CD8-positive, alpha-beta memory T cell (primary cell): ENCODE measurements at regions not wholly inside any gene's neighbourhood (a gene's known extent, or its start where the extent isn't known, plus 50 kb on each side); places are given as distances from the start of the nearest gene placed in this dataset.

ENCODE experiments used
- CTCF ChIA-PET: fragments of 350-600 bp; sonication (Branson Sonifier 250); formaldehyde crosslinking; loops from one replicate; lab custom pipeline; 2021; ENCODE audit warnings: antibody characterized with exemption; lab: Charles Lee
- POLR2A ChIA-PET: fragments of 350-600 bp; sonication (Branson Sonifier 250); formaldehyde crosslinking; loops from one replicate; lab custom pipeline; 2021; ENCODE audit warnings: antibody characterized with exemption; lab: Charles Lee
- DNase-seq, 5 donors: peaks; one replicate each; pipeline versions ENCODE4 v3.0.0 to v3.0.0-alpha.2; 2020 to 2022; ENCODE audit warnings: mixed read lengths in 1 of 5
- H3K27ac ChIP-seq: one replicate; pipeline ENCODE4 v1.7.0; 2013; ENCODE audit warnings: low read depth, mild to moderate bottlenecking, low read length, moderate library complexity
- H3K27me3 ChIP-seq: 2 replicates; pipeline ENCODE4 v1.7.0; 2013; ENCODE audit warnings: low read length, mild to moderate bottlenecking; ENCODE audit not compliant: insufficient read depth, poor library complexity, severe bottlenecking
- H3K36me3 ChIP-seq: 2 replicates; pipeline ENCODE4 v1.7.0; 2013; ENCODE audit warnings: mild to moderate bottlenecking, low read length, moderate library complexity; ENCODE audit not compliant: insufficient read depth
- H3K4me1 ChIP-seq: 2 replicates; pipeline ENCODE4 v1.7.0; 2013; ENCODE audit warnings: mild to moderate bottlenecking, low read length, moderate library complexity; ENCODE audit not compliant: insufficient read depth
- H3K4me3 ChIP-seq: 2 replicates; pipeline ENCODE4 v1.7.0; 2013; ENCODE audit warnings: mild to moderate bottlenecking, low read length
- H3K9me3 ChIP-seq: 2 replicates; pipeline ENCODE4 v1.7.0; 2013; ENCODE audit warnings: mild to moderate bottlenecking, low read length
- H3K27ac Mint-ChIP-seq, 8 donors: one replicate each; pipeline ENCODE4 v1.8.0; 2020 to 2021; ENCODE audit warnings: mixed read lengths in 8 of 8, mild to moderate bottlenecking in 6 of 8, inconsistent platforms in 3 of 8, moderate library complexity in 3 of 8
- H3K27me3 Mint-ChIP-seq, 2 donors: one replicate each; pipeline ENCODE4 v1.8.0; 2020 to 2021; ENCODE audit warnings: mixed read lengths in 2 of 2, mild to moderate bottlenecking in 1 of 2, moderate library complexity in 1 of 2
- H3K36me3 Mint-ChIP-seq, 3 donors: one replicate each; pipeline ENCODE4 v1.8.0; 2020 to 2021; ENCODE audit warnings: mixed read lengths in 3 of 3, inconsistent platforms in 1 of 3, mild to moderate bottlenecking in 1 of 3
- H3K4me1 Mint-ChIP-seq, 3 donors: one replicate each; pipeline ENCODE4 v1.8.0; 2020 to 2021; ENCODE audit warnings: mixed read lengths in 3 of 3, inconsistent platforms in 1 of 3, mild to moderate bottlenecking in 1 of 3
- H3K4me3 Mint-ChIP-seq, 7 donors: one replicate each; pipeline ENCODE4 v1.8.0; 2020 to 2021; ENCODE audit warnings: mixed read lengths in 7 of 7, mild to moderate bottlenecking in 6 of 7, moderate library complexity in 4 of 7, inconsistent platforms in 2 of 7
- H3K9me3 Mint-ChIP-seq, 5 donors: one replicate each; pipeline ENCODE4 v1.8.0; 2020 to 2022; ENCODE audit warnings: mixed read lengths in 5 of 5, mild to moderate bottlenecking in 3 of 5, moderate library complexity in 2 of 5, inconsistent platforms in 1 of 5

DNA sequence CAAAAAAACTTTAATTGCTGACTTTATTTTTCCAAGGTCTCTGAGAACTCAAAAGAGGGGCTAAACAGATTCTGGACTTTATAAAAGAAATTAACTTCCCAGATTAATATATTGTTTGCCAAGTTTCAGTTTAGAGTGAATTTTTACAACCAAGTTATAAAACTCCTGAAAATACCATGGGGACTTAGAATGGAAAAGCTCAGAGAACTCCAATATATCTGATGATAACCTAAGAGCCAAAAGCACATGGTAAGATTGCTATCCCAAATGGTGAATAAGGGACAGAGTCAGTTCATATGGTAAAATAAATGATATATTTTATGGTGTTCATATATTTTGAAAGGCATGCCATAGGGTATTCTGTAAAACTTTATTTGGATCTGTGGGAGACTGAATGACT lies 470.9 kb downstream of the TTLL7 start:
- CTCF ChIA-PET: no interaction called here

GRCh38 chr1:83520797-83521196 lies 478.1 kb downstream of the TTLL7 start:
- Histone ChIP-seq H3K27ac (no peak overlapping the region), H3K27me3 (no peaks in the 10 kb centered on the region), H3K36me3 (no peaks in the 10 kb centered on the region), H3K4me1 (no peaks in the 10 kb centered on the region), H3K4me3 (no peak overlapping the region), H3K9me3 (no peaks in the 10 kb centered on the region)
- no peak for DNase-seq
- CTCF ChIA-PET: no interaction called here
- Mint-ChIP-seq H3K27me3 (no peaks in the 10 kb centered on the region), H3K9me3 (peaks cover 0 to 2% (median 0%) of the 10 kb centered on the region in 5 donors), H3K27ac (no peak overlapping the region), H3K4me1 (no peaks in the 10 kb centered on the region), H3K4me3 (no peak overlapping the region), H3K36me3 (no peaks in the 10 kb centered on the region)
- POLR2A ChIA-PET: no interaction called here

More for the DNA sequence above, 470.9 kb downstream of the TTLL7 start:
- Mint-ChIP-seq H3K36me3 (no peaks in the 10 kb centered on the region), H3K4me3 (no peak overlapping the region), H3K27ac (no peak overlapping the region), H3K27me3 (no peaks in the 10 kb centered on the region), H3K9me3 (peaks cover 0 to 2% (median 0%) of the 10 kb centered on the region in 5 donors), H3K4me1 (no peaks in the 10 kb centered on the region)
- H3K27ac ChIP-seq: no peak overlapping the region
- no peaks in the 10 kb centered on the region for H3K9me3 ChIP-seq
- H3K36me3 ChIP-seq: no peaks in the 10 kb centered on the region
- H3K4me1 ChIP-seq: no peaks in the 10 kb centered on the region
- no peak overlapping the region for H3K4me3 ChIP-seq
- POLR2A ChIA-PET: no interaction called here
- DNase-seq: no peak
- H3K27me3 ChIP-seq: no peaks in the 10 kb centered on the region

GRCh38 chr1:83516369-83516768 lies 482.6 kb downstream of the TTLL7 start:
- no peaks in the 10 kb centered on the region for H3K27me3 ChIP-seq
- DNase-seq: no peak
- H3K4me1 ChIP-seq: no peaks in the 10 kb centered on the region
- POLR2A ChIA-PET: no interaction called here
- Mint-ChIP-seq H3K4me3 (no peak overlapping the region), H3K9me3 (peaks cover 0 to 7% (median 2%) of the 10 kb centered on the region in 5 donors), H3K27me3 (no peaks in the 10 kb centered on the region), H3K4me1 (no peaks in the 10 kb centered on the region), H3K27ac (no peak overlapping the region), H3K36me3 (no peaks in the 10 kb centered on the region)
- no peak overlapping the region for H3K4me3 ChIP-seq
- no peaks in the 10 kb centered on the region for H3K36me3 ChIP-seq
- no peak overlapping the region for H3K27ac ChIP-seq
- CTCF ChIA-PET: no interaction called here
- no peaks in the 10 kb centered on the region for H3K9me3 ChIP-seq

DNA sequence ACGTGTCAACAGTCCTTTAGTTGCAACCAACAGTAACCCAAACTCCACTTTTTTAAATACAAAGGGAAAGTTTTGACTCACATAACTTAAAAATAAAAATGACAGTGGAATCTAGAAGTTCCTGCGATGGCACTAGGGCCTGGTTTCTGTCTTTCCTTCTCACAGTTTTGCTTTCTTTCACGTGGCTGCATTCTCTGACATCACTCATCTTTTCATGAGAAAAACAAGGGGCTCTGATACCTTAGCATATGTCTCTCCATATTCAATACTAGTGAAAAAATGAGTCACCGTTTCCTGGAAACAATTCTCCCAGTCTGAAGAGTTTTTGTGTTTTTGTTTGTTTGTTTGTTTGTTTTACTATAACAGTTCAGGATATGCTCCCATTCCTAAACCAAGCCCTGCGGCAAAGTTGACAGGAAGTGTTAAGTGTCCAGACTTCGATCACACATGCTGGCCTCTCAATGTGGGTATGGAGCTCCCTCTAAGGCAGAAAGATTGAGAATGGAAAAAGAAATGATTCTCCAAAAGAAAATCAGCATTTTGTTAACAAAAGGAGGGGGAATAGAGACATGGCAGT lies 483.3 kb downstream of the TTLL7 start:
- no peaks in the 10 kb centered on the region for H3K27me3 Mint-ChIP-seq
- H3K9me3 Mint-ChIP-seq: peaks cover 0 to 9% (median 2%) of the 10 kb centered on the region in 5 donors
- no peaks in the 10 kb centered on the region for H3K36me3 Mint-ChIP-seq
- Histone ChIP-seq H3K9me3 (no peaks in the 10 kb centered on the region), H3K36me3 (no peaks in the 10 kb centered on the region), H3K4me1 (no peaks in the 10 kb centered on the region), H3K27ac (no peak overlapping the region), H3K4me3 (no peak overlapping the region), H3K27me3 (no peaks in the 10 kb centered on the region)
- H3K27ac Mint-ChIP-seq: no peak overlapping the region
- ChIA-PET CTCF (no interaction called here), POLR2A (no interaction called here)
- H3K4me3 Mint-ChIP-seq: no peak overlapping the region
- no peaks in the 10 kb centered on the region for H3K4me1 Mint-ChIP-seq
- DNase-seq: no peak

- POLR2A ChIA-PET: no interaction called here
Measured at GRCh38 chr1:83512373-83513193, 486.3 kb downstream of the TTLL7 start.

DNA sequence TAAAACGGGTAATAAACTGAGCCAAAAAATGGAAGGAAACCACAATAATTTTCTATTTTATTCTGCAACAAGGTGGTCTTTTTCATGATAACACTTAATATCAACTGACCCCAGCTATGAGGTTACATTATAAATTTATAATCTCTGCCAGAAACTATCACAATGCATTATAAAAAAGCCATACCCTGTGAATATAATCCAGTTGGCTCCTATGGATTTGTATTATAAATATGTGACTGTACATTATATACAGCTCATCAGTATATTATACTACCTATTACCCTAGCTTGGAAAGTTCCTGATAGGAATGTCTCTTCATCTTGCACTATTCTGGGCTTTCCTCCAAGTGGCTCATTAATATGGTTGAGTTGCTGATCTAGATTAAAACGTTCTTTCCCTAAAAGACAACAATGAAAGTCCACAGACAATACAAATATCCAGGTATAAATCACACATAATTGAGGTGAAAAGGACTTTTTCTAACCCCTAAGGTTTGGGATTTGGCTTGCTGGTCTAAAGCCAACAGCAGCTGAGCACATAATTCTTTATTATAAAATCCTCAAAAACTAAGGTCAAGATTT lies 487.7 kb downstream of the TTLL7 start:
- Mint-ChIP-seq H3K27ac (no peak overlapping the region), H3K9me3 (peaks cover 0 to 9% (median 0%) of the 10 kb centered on the region in 5 donors), H3K4me3 (no peak overlapping the region), H3K27me3 (no peaks in the 10 kb centered on the region), H3K4me1 (peaks cover 5 to 31% (median 21%) of the 10 kb centered on the region in 3 donors), H3K36me3 (no peaks in the 10 kb centered on the region)
- H3K9me3 ChIP-seq: no peaks in the 10 kb centered on the region
- POLR2A ChIA-PET: no interaction called here
- no peaks in the 10 kb centered on the region for H3K36me3 ChIP-seq
- H3K4me1 ChIP-seq: peaks cover 27% of the 10 kb centered on the region
- H3K27ac ChIP-seq: no peak overlapping the region
- H3K4me3 ChIP-seq: no peak overlapping the region
- CTCF ChIA-PET: no interaction called here
- no peaks in the 10 kb centered on the region for H3K27me3 ChIP-seq
- DNase-seq: no peak

More at GRCh38 chr1:83512373-83513193, 486.3 kb downstream of the TTLL7 start:
- peaks cover 0 to 9% (median 0%) of the 10 kb centered on the region in 5 donors for H3K9me3 Mint-ChIP-seq
- Histone ChIP-seq H3K4me1 (peaks cover 21% of the 10 kb centered on the region), H3K9me3 (no peaks in the 10 kb centered on the region), H3K27ac (no peak overlapping the region), H3K27me3 (no peaks in the 10 kb centered on the region), H3K4me3 (no peak overlapping the region), H3K36me3 (no peaks in the 10 kb centered on the region)
- H3K36me3 Mint-ChIP-seq: no peaks in the 10 kb centered on the region
- H3K27me3 Mint-ChIP-seq: no peaks in the 10 kb centered on the region
- DNase-seq: no peak
- H3K27ac Mint-ChIP-seq: no peak overlapping the region
- CTCF ChIA-PET: no interaction called here
- no peak overlapping the region for H3K4me3 Mint-ChIP-seq
- peaks cover 5 to 26% (median 17%) of the 10 kb centered on the region in 3 donors for H3K4me1 Mint-ChIP-seq

DNA sequence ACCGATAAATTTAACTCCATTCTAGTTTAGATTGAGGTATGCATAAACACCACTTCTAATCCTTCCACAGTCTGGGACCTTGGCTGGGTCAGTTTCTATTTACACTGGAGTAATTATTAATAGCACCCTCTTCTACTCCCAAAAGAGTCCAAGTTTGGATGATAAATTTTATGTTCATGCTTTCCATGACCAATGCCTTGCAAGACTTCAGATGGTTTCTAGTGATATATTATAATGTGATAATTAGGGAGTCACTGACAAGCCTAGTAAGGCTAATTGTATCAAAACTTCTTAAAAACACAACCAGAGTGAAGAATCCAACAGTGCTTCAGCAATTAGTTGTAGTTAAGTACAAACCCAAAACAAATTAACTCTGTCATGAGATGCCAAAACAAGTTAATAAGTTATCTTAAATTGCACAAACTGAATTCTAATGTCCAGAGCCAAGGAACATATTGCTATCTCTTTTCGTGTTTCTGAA lies 489.6 kb downstream of the TTLL7 start:
- peaks cover 27% of the 10 kb centered on the region for H3K4me1 ChIP-seq
- Mint-ChIP-seq H3K9me3 (peaks cover 0 to 9% (median 2%) of the 10 kb centered on the region in 5 donors), H3K27me3 (peaks cover 0 to 2% of the 10 kb centered on the region in 2 donors), H3K4me1 (peaks cover 5 to 31% (median 21%) of the 10 kb centered on the region in 3 donors), H3K27ac (no peak overlapping the region), H3K4me3 (no peak overlapping the region), H3K36me3 (peaks cover 0 to 1% (median 0%) of the 10 kb centered on the region in 3 donors)
- no peaks in the 10 kb centered on the region for H3K36me3 ChIP-seq
- POLR2A ChIA-PET: no interaction called here
- no peaks in the 10 kb centered on the region for H3K27me3 ChIP-seq
- CTCF ChIA-PET: no interaction called here
- no peak for DNase-seq
- no peaks in the 10 kb centered on the region for H3K9me3 ChIP-seq
- no peak overlapping the region for H3K4me3 ChIP-seq
- H3K27ac ChIP-seq: no peak overlapping the region
